Tibial nerve (tissue), 4 donors: ENCODE measurements at regions not wholly inside any gene's neighbourhood (a gene's known extent, or its start where the extent isn't known, plus 50 kb on each side); places are given as distances from the start of the nearest gene placed in this dataset.

Experiments
- CTCF ChIP-seq, 5 experiments: fragments of 200-600 bp in 3 of 5; fragments of 450-650 bp in 2 of 5; sonication (generic) in 3 of 5; IDR thresholded peaks; one replicate each; pipeline ENCODE4 v1.5.1; 2016 to 2019; ENCODE audit warnings: antibody characterized with exemption in 5 of 5, mild to moderate bottlenecking in 3 of 5, moderate library complexity in 2 of 5
- EP300 ChIP-seq, 2 donors: sonication (generic); formaldehyde crosslinking; IDR thresholded peaks; one replicate each; pipeline ENCODE4 v1.6.1; 2017; ENCODE audit warnings: antibody characterized with exemption in 2 of 2, mild to moderate bottlenecking in 1 of 2
- POLR2A ChIP-seq, 2 donors: fragments of 450-650 bp; IDR thresholded peaks; one replicate each; pipeline ENCODE4 v1.6.1; 2017; ENCODE audit warnings: antibody characterized with exemption in 2 of 2, mild to moderate bottlenecking in 2 of 2, moderate library complexity in 2 of 2

GRCh38 chr16:87006789-87007745 lies 310.1 kb downstream of the C16orf95 start:
- TF ChIP-seq CTCF (IDR thresholded peaks at IDR 0.05) (no peak), POLR2A (IDR thresholded peaks at IDR 0.05) (no peak), EP300 (IDR thresholded peaks at IDR 0.05) (no peak)
